HepG2 (cell line): ENCODE measurements at regions not wholly inside any gene's neighbourhood (a gene's known extent, or its start where the extent isn't known, plus 50 kb on each side); places are given as distances from the start of the nearest gene placed in this dataset.

Experiments used
- ATAC-seq: fragments of 200-7000 bp; cut with Tn5 transposase; 3 replicates; pipeline ENCODE4 v1.9.1; 2020; ENCODE audit warnings: mild to moderate bottlenecking, moderate library complexity
- BruUV-seq: library from RNA; stranded (reverse); fragments of 400-500 nt; replicated peaks from 2 replicates; lab custom pipeline; 2021; lab: Mats Ljungman, UMichigan
- CTCF ChIA-PET: fragments of 300-600 bp; formaldehyde crosslinking; extraction: SDS; loops from one replicate; lab custom pipeline; 2021; ENCODE audit warnings: low total read pairs, inconsistent platforms, low intra/inter-chr PET ratio; lab: Yijun Ruan, JAX
- POLR2A ChIA-PET: fragments of 350-600 bp; sonication (Branson Sonifier 250); formaldehyde crosslinking; loops from one replicate; lab custom pipeline; 2020; ENCODE audit warnings: antibody characterized with exemption, inconsistent platforms; lab: Yijun Ruan, JAX
- DNase-seq: peaks from one replicate; pipeline ENCODE4 v3.0.0-alpha.2; 2015; ENCODE audit warnings: low spot score
- FAIRE-seq: peaks from 3 replicates; lab custom pipeline; 2011; peaks lifted over from hg19 to GRCh38; lab: Jason Lieb, UNC
- H2AFZ ChIP-seq: one replicate; pipeline ENCODE4 v1.6.1; 2011; ENCODE audit warnings: low read length, inconsistent platforms
- H3K27ac ChIP-seq: fragments of 300-600 bp; 3 replicates; pipeline ENCODE4 v1.8.0; 2011; ENCODE audit warnings: mixed run types, mild to moderate bottlenecking, mixed read lengths, low read length, inconsistent platforms; ENCODE audit not compliant: insufficient read depth; ENCODE audit errors: extremely low read length
- H3K27me3 ChIP-seq, 2 experiments: fragments of 200-600 bp in 1 of 2; 2 replicates in 1 of 2; 3 replicates in 1 of 2; pipeline versions ENCODE4 v1.6.0 to v1.8.0; 2011; ENCODE audit warnings: low read length in 2 of 2, mild to moderate bottlenecking in 2 of 2, moderate library complexity in 2 of 2, inconsistent platforms in 1 of 2; ENCODE audit not compliant: insufficient read depth in 2 of 2, control insufficient read depth in 1 of 2
- H3K36me3 ChIP-seq, 2 experiments: fragments of 200-600 bp in 1 of 2; replicated peaks in 1 of 2; 2 replicates in 1 of 2; 3 replicates in 1 of 2; pipeline versions ENCODE4 v1.5.1 to v1.8.0; 2011; ENCODE audit warnings: low read length in 2 of 2, inconsistent platforms in 1 of 2; ENCODE audit not compliant: insufficient read depth in 2 of 2, control insufficient read depth in 1 of 2
- H3K4me1 ChIP-seq: 2 replicates; pipeline ENCODE4 v1.5.1; 2012; ENCODE audit warnings: low read length, inconsistent platforms; ENCODE audit not compliant: insufficient read depth
- H3K4me2 ChIP-seq: 2 replicates; pipeline ENCODE4 v1.6.0; 2011; ENCODE audit warnings: low read depth, low read length, inconsistent platforms
- H3K4me3 ChIP-seq, 3 experiments: fragments of 200-600 bp in 1 of 3; sonication (generic), shearing (Covaris generic) in 1 of 3; replicated peaks in 1 of 3; 2 replicates each; pipeline ENCODE4 v1.5.1; 2011 to 2016; ENCODE audit warnings: low read length in 3 of 3, inconsistent platforms in 2 of 3, low read depth in 2 of 3, mild to moderate bottlenecking in 2 of 3, control low read depth in 1 of 3, mixed read lengths in 1 of 3; ENCODE audit not compliant: insufficient read depth in 1 of 3
- H3K79me2 ChIP-seq: one replicate; pipeline ENCODE4 v1.6.1; 2011; ENCODE audit warnings: low read length, inconsistent platforms; ENCODE audit not compliant: insufficient read depth
- H3K9ac ChIP-seq: 2 replicates; pipeline ENCODE4 v1.6.0; 2011; ENCODE audit warnings: mild to moderate bottlenecking, low read depth, low read length, inconsistent platforms; ENCODE audit not compliant: insufficient read depth
- H3K9me3 ChIP-seq: 2 replicates; pipeline ENCODE4 v1.5.1; 2012; ENCODE audit warnings: mild to moderate bottlenecking, low read length
- H4K20me1 ChIP-seq: 2 replicates; pipeline ENCODE4 v1.6.0; 2011; ENCODE audit warnings: inconsistent platforms, mild to moderate bottlenecking, low read length, moderate library complexity; ENCODE audit not compliant: insufficient read depth
- CBX1 ChIP-seq: IDR thresholded peaks from one replicate; pipeline ENCODE4 v1.6.1; 2016; ENCODE audit warnings: antibody characterized with exemption, low read depth
- NPAS2 ChIP-seq: sonication (generic); formaldehyde crosslinking; IDR thresholded peaks from 2 replicates; pipeline ENCODE4 v1.8.0; 2022; ENCODE audit warnings: mild to moderate bottlenecking, missing genetic modification reagents, borderline replicate concordance
- RBAK ChIP-seq: sonication (generic); formaldehyde crosslinking; IDR thresholded peaks from 2 replicates; pipeline ENCODE4 v1.5.1; 2020; ENCODE audit warnings: mild to moderate bottlenecking, missing genetic modification reagents
- RFX1 ChIP-seq: fragments of 450-650 bp; IDR thresholded peaks from 2 replicates; pipeline ENCODE4 v1.6.1; 2017
- SOX5 ChIP-seq: IDR thresholded peaks from 2 replicates; pipeline ENCODE4 v1.6.1; 2016; ENCODE audit warnings: borderline replicate concordance
- SRSF4 ChIP-seq: fragments of 200-400 bp; formaldehyde crosslinking; IDR thresholded peaks from one replicate; pipeline ENCODE4 v1.6.1; 2018; ENCODE audit warnings: mild to moderate bottlenecking, low read depth, low read length, moderate library complexity; ENCODE audit not compliant: poor library complexity, severe bottlenecking
- ZNF296 ChIP-seq: sonication (generic); formaldehyde crosslinking; conservative IDR thresholded peaks from 2 replicates; pipeline ENCODE4 v1.5.0; 2020; ENCODE audit warnings: mild to moderate bottlenecking, missing genetic modification reagents
- ZNF570 ChIP-seq: sonication (generic); formaldehyde crosslinking; IDR thresholded peaks from 2 replicates; pipeline ENCODE4 v1.4.0; 2020; ENCODE audit warnings: mild to moderate bottlenecking, missing genetic modification reagents, borderline replicate concordance
- WGBS: methylation state at CpG from one replicate; pipeline ENCODE4 v1.1.6; 2017; ENCODE audit warnings: low lambda C conversion rate; 5-methylcytosine and 5-hydroxymethylcytosine counted together
- in situ Hi-C: cut with HindIII; loops from 2 replicates; pipeline ENCODE4 v1.10.0; 2017; ENCODE audit warnings: low pct_unique_long_range_greater_than_20kb; ENCODE audit not compliant: extremely low pct_ligation_motif_present
- intact Hi-C: fragments of 100-400 bp; cut with micrococcal nuclease; formaldehyde crosslinking; loops from one replicate; pipeline ENCODE4 v1.10.0; 2022; ENCODE audit not compliant: unreplicated experiment
- TF ChIP-seq, protein P1 (sequence below): sonication (generic); formaldehyde crosslinking; IDR thresholded peaks from 2 replicates; pipeline ENCODE4 v1.4.0; 2020; ENCODE audit warnings: missing genetic modification reagents; ENCODE audit errors: not compliant biosample characterization
- TF ChIP-seq, protein P2 (sequence below): sonication (generic); formaldehyde crosslinking; IDR thresholded peaks from 2 replicates; pipeline ENCODE4 v1.5.0; 2020; ENCODE audit warnings: mild to moderate bottlenecking, missing genetic modification reagents, moderate library complexity
- TF ChIP-seq, protein P3 (sequence below): IDR thresholded peaks from 2 replicates; pipeline ENCODE4 v1.6.1; 2016; ENCODE audit warnings: low read depth, borderline replicate concordance

DNA sequence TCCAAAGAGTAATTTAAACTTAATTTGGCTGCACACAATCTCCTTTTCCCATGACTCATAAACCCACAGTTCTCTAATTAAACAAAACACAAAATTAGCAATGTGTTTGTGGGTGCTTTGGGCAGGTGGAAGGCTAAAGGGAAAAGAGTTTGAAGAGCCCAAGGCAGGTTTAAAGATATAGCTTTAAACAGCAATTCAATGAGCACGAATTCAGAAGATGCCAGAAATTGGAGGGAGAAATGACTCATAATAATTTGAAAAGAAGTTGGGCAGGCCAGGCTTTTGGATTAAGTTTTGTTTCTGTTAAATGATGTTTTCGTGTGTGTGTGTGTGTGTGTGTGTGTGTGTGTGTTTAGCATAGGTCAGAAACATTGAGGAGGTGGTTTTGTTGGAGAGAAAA is 594.8 kb upstream of the ZEB2 start:
- H3K79me2 ChIP-seq: no peaks in the 10 kb centered on the region
- FAIRE-seq (no peak), ATAC-seq (no peak), DNase-seq (no peak)
- H3K27me3 ChIP-seq: no peaks in the 10 kb centered on the region
- in situ Hi-C loops (no loop called here), intact Hi-C loops (no loop called here)
- H3K9me3 ChIP-seq: no peaks in the 10 kb centered on the region
- H3K4me2 ChIP-seq: no peak overlapping the region
- H3K9ac ChIP-seq: no peak overlapping the region
- ChIA-PET POLR2A (no interaction called here), CTCF (no interaction called here)
- H4K20me1 ChIP-seq: no peaks in the 10 kb centered on the region
- no peak overlapping the region for H3K27ac ChIP-seq
- 0% methylated on average over 2 of the region's 2 CpGs for WGBS
- no peak overlapping the region for H3K4me3 ChIP-seq
- no peaks in the 10 kb centered on the region for H3K4me1 ChIP-seq
- TF ChIP-seq SRSF4 (no peak), ZNF570 (CRISPR knock-in tag) (no peak), NPAS2 (CRISPR knock-in tag) (no peak), ZNF296 (no peak), SOX5 (CRISPR knock-in tag) (no peak), RFX1 (no peak), CBX1 (no peak), RBAK (CRISPR knock-in tag) (no peak)
- TF ChIP-seq, protein P1, sequence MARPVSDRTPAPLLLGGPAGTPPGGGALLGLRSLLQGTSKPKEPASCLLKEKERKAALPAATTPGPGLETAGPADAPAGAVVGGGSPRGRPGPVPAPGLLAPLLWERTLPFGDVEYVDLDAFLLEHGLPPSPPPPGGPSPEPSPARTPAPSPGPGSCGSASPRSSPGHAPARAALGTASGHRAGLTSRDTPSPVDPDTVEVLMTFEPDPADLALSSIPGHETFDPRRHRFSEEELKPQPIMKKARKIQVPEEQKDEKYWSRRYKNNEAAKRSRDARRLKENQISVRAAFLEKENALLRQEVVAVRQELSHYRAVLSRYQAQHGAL (CRISPR knock-in tag): no peak
- TF ChIP-seq, protein P2, sequence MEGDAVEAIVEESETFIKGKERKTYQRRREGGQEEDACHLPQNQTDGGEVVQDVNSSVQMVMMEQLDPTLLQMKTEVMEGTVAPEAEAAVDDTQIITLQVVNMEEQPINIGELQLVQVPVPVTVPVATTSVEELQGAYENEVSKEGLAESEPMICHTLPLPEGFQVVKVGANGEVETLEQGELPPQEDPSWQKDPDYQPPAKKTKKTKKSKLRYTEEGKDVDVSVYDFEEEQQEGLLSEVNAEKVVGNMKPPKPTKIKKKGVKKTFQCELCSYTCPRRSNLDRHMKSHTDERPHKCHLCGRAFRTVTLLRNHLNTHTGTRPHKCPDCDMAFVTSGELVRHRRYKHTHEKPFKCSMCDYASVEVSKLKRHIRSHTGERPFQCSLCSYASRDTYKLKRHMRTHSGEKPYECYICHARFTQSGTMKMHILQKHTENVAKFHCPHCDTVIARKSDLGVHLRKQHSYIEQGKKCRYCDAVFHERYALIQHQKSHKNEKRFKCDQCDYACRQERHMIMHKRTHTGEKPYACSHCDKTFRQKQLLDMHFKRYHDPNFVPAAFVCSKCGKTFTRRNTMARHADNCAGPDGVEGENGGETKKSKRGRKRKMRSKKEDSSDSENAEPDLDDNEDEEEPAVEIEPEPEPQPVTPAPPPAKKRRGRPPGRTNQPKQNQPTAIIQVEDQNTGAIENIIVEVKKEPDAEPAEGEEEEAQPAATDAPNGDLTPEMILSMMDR: no peak
- TF ChIP-seq, protein P3, sequence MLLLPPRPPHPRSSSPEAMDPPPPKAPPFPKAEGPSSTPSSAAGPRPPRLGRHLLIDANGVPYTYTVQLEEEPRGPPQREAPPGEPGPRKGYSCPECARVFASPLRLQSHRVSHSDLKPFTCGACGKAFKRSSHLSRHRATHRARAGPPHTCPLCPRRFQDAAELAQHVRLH (CRISPR knock-in tag): no peak
- no TSS peak for BruUV-seq
- H2AFZ ChIP-seq: no peak overlapping the region
- no peaks in the 10 kb centered on the region for H3K36me3 ChIP-seq
